Ovary (tissue), 7 donors: ENCODE measurements at regions not wholly inside any gene's neighbourhood (a gene's known extent, or its start where the extent isn't known, plus 50 kb on each side); places are given as distances from the start of the nearest gene placed in this dataset.

Source experiments
- DNase-seq, 5 donors: peaks; one replicate each; pipeline ENCODE4 v3.0.0-alpha.2; 2019 to 2020
- H3K27ac ChIP-seq, 2 donors: fragments of 200-600 bp; one replicate each; pipeline versions ENCODE4 v1.5.1 to v1.8.0; 2019 to 2022
- H3K27me3 ChIP-seq: fragments of 200-600 bp; one replicate; pipeline ENCODE4 v1.8.0; 2022
- H3K36me3 ChIP-seq: fragments of 200-600 bp; sonication (generic); one replicate; pipeline ENCODE4 v1.5.1; 2019
- H3K4me1 ChIP-seq: one replicate; pipeline ENCODE4 v1.8.1; 2013; ENCODE audit warnings: mild to moderate bottlenecking, moderate library complexity; ENCODE audit not compliant: insufficient read depth
- H3K4me3 ChIP-seq: fragments of 200-600 bp; sonication (generic); one replicate; pipeline ENCODE4 v1.5.1; 2017
- H3K9me3 ChIP-seq, 2 donors: fragments of 200-600 bp in 1 of 2; sonication (generic) in 1 of 2; one replicate each; pipeline versions ENCODE4 v1.5.1 to v1.8.1; 2013 to 2019; ENCODE audit warnings: mild to moderate bottlenecking in 1 of 2, moderate library complexity in 1 of 2
- CTCF ChIP-seq, 3 donors: fragments of 450-650 bp in 2 of 3; fragments of 200-600 bp in 1 of 3; IDR thresholded peaks; one replicate each; pipeline versions ENCODE4 v1.5.1 to v1.8.0; 2016 to 2022; ENCODE audit warnings: antibody characterized with exemption in 3 of 3, mild to moderate bottlenecking in 1 of 3
- EP300 ChIP-seq: sonication (generic); formaldehyde crosslinking; IDR thresholded peaks from one replicate; pipeline ENCODE4 v1.6.1; 2017; ENCODE audit warnings: antibody characterized with exemption
- POLR2A ChIP-seq: fragments of 450-650 bp; IDR thresholded peaks from one replicate; pipeline ENCODE4 v1.6.1; 2017; ENCODE audit warnings: antibody characterized with exemption, mild to moderate bottlenecking, moderate library complexity
- WGBS, 3 donors: extraction: QIAGEN DNeasy Blood & Tissue Kit in 1 of 3; methylation state at CpG; one replicate each; pipeline versions ENCODE4 v1.1.5 to v1.1.7; 2013 to 2017; 5-methylcytosine and 5-hydroxymethylcytosine counted together
- intact Hi-C, 4 donors: fragments of 100-400 bp; cut with DNase I; formaldehyde crosslinking; loops; one replicate each; pipeline versions ENCODE4 v1.11.0 to v1.15.1; 2022 to 2023
- donor health status: DM: no; HTN: no; CAD: no; lungs with moderate emphysema.
- donor health status: DM: no; HTN: no; CAD: no.
- donor health status: Bipolar disorder and iron deficiency.
- donor health status: DM: no; HTN: no; CAD: no.
- donor health status: DM: yes; HTN: yes; CAD: no.

DNA sequence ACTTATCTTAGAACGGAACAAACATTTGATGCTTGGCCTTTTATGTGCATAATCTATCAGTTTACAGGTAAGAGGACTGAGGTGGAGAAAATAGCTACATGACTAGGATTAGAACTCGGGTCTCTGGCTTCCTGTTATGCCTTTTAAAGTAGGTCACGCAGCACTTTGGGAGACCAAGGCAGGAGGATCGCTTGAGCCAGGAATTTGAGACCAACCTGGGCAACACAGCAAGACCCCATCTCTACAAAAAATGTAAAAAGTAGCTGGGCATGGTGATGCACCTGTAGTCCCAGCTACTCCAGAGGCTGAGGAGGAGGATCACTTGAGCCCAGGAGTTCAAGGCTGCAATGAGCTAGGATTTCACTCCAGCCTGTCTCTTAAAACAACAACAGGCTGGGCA, 81.9 kb upstream of the AKT3 start:
- intact Hi-C loops: no loop called here
- H3K27me3 ChIP-seq: no peaks in the 10 kb centered on the region
- H3K4me3 ChIP-seq: no peak overlapping the region
- no peak for TF ChIP-seq EP300
- no peaks in the 10 kb centered on the region for H3K36me3 ChIP-seq
- no peak overlapping the region for H3K27ac ChIP-seq
- H3K9me3 ChIP-seq: no peaks in the 10 kb centered on the region
- H3K4me1 ChIP-seq: no peaks in the 10 kb centered on the region
- 88 to 92% (median 91%) methylated on average over 4 of the region's 4 CpGs for WGBS, 3 donors
- no peak for DNase-seq

DNA sequence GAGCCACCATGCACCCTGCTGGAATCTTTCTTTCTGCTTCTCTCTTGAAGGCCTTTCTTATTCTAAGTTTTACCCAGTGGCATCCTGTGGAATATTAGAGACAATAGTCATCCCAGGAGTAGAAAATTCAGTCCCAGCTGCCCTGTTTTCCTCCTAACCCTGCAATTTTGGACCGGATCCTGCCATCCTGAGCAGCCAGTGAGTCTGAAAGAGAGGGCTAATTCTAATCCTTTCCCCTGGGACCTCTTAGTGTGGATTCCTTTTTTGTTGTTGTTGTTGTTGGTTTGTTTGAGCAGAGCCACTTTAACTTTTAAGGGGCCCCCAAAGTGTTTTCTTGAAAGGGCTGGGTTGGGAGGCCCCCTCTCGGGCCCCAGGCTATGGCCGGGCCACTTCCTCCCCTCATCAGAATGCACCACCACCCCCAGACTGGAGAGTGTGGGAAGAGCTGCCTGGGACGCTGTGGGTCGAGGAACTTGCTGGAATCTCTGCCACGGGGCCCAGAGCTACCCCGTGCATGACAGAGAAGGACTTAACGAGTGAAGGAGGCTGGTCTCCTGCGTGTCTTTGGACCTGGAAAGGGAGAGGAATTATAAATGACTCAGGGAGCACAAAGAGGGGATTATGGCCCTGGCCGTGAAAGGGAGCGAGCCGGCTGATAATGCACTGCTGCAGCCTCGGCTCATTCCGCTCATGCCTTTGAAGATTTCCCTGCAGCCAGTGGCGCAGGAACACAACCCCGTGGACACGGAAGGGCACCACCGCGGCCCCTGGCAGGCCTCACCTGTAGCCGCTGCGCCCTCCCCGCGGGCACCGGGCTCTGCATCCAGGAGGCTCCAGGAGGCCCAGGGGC, 81.0 kb upstream of the AKT3 start:
- H3K4me3 ChIP-seq: no peak overlapping the region
- no peak overlapping the region for H3K27ac ChIP-seq
- intact Hi-C loops: no loop called here
- WGBS, 3 donors: 19 to 26% (median 20%) methylated on average over 24 of the region's 24 CpGs
- no peaks in the 10 kb centered on the region for H3K27me3 ChIP-seq
- DNase-seq: no peak
- no peaks in the 10 kb centered on the region for H3K36me3 ChIP-seq
- H3K4me1 ChIP-seq: no peaks in the 10 kb centered on the region
- H3K9me3 ChIP-seq: no peaks in the 10 kb centered on the region
- TF ChIP-seq EP300: no peak
- TF ChIP-seq POLR2A: no peak
- TF ChIP-seq CTCF (IDR thresholded peaks at IDR 0.05): no peak

DNA sequence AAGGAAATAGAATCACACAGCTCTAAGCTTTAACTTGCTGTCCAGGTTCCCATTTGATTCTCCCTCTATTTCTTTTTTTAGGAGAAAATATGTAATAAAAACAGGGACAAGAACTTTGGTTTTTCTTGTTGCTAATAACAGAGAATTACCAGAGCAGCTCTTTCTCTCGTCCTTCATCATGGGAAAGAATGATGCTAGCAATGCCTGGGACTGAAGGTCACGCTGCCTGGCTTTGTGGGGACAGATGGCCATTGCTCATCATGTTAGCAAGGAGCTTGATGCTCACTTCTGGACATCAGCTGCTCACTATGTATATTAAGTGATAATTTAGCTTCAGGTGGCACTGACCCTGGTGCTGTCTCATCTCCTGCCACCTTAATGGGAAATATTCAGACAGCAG, 77.3 kb upstream of the AKT3 start:
- intact Hi-C loops: loop anchor here in 1 of 4 donors (10.0 kb wide), 1 partner anchor 227 kb away; no protein-coding TSS in a partner anchor
- 62 to 73% (median 68%) methylated on average over 2 of the region's 2 CpGs for WGBS, 3 donors

DNA sequence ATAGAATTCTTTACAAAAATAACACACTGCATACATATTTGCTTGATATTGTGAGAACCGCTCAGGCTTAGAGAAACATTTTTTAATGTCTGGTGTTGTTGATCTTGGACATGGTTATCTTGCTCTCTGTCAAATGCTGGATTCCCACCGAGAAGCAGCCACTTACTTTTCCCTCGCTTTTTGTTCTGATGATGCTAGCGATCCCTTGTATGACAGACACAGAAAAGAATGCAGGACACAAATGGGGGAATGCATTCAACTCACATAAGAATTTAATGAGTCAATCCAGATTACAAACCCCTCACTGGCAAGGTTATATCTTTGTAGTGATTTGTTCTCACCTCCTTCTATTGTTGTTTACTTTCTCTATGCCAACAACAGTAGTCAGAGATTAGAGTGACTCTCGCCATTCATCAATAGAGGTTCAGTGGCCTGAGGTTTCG, 76.8 kb upstream of the AKT3 start:
- Histone ChIP-seq H3K4me3 (no peak overlapping the region), H3K27me3 (no peaks in the 10 kb centered on the region), H3K9me3 (no peaks in the 10 kb centered on the region), H3K4me1 (no peaks in the 10 kb centered on the region), H3K36me3 (no peaks in the 10 kb centered on the region), H3K27ac (no peak overlapping the region)
- WGBS, 3 donors: 11 to 21% (median 14%) methylated on average over 6 of the region's 6 CpGs
- TF ChIP-seq EP300 (no peak), CTCF (IDR thresholded peaks at IDR 0.05) (no peak), POLR2A (no peak)
- DNase-seq: no peak
- intact Hi-C loops: loop anchor here in 1 of 4 donors (10.0 kb wide), 1 partner anchor 228 kb away; no protein-coding TSS in a partner anchor

More for the DNA sequence above, 77.3 kb upstream of the AKT3 start:
- no peaks in the 10 kb centered on the region for H3K36me3 ChIP-seq
- H3K27ac ChIP-seq: no peak overlapping the region
- no peak overlapping the region for H3K4me3 ChIP-seq
- H3K27me3 ChIP-seq: no peaks in the 10 kb centered on the region
- TF ChIP-seq EP300: no peak
- no peak for TF ChIP-seq POLR2A
- TF ChIP-seq CTCF (IDR thresholded peaks at IDR 0.05): no peak
- H3K4me1 ChIP-seq: no peaks in the 10 kb centered on the region
- H3K9me3 ChIP-seq: no peaks in the 10 kb centered on the region
- no peak for DNase-seq

GRCh38 chr1:243926299-243926698, 76.3 kb upstream of the AKT3 start:
- whole genome bisulfite sequencing, 3 donors: 71 to 80% (median 74%) methylated on average over 8 of the region's 8 CpGs
- TF ChIP-seq CTCF (IDR thresholded peaks at IDR 0.05) (no peak), POLR2A (no peak), EP300 (no peak)

More at GRCh38 chr1:243926299-243926698, 76.3 kb upstream of the AKT3 start:
- intact Hi-C loops: loop anchor here in 1 of 4 donors (10.0 kb wide), 1 partner anchor 229 kb away; no protein-coding TSS in a partner anchor
- no peaks in the 10 kb centered on the region for H3K9me3 ChIP-seq
- H3K36me3 ChIP-seq: no peaks in the 10 kb centered on the region
- no peaks in the 10 kb centered on the region for H3K4me1 ChIP-seq
- no peak overlapping the region for H3K4me3 ChIP-seq
- H3K27me3 ChIP-seq: no peaks in the 10 kb centered on the region
- no peak overlapping the region for H3K27ac ChIP-seq
- no peak for DNase-seq
